Body of pancreas (tissue), 4 donors: ENCODE measurements at regions not wholly inside any gene's neighbourhood (a gene's known extent, or its start where the extent isn't known, plus 50 kb on each side); places are given as distances from the start of the nearest gene placed in this dataset.

Source experiments
- ATAC-seq: fragments of 150-250 bp; one replicate; pipeline ENCODE4 v1.9.1; 2016
- DNase-seq, 4 donors: peaks; one replicate each; pipeline ENCODE4 v3.0.0-alpha.2; 2019
- H3K27ac ChIP-seq, 4 donors: fragments of 200-600 bp; sonication (generic); 1 replicate in 3 of 4; 2 replicates in 1 of 4; pipeline versions ENCODE4 v1.5.1 to v1.6.1; 2016 to 2019; ENCODE audit warnings: mild to moderate bottlenecking in 1 of 4, mixed read lengths in 1 of 4, moderate library complexity in 1 of 4
- H3K27me3 ChIP-seq, 2 donors: fragments of 200-600 bp; sonication (generic); one replicate each; pipeline ENCODE4 v1.6.0; 2016; ENCODE audit warnings: mild to moderate bottlenecking in 1 of 2
- H3K36me3 ChIP-seq, 2 donors: fragments of 200-600 bp; sonication (generic); replicated peaks in 1 of 2; 2 replicates each; pipeline ENCODE4 v1.5.1; 2016; ENCODE audit warnings: low read depth in 2 of 2; ENCODE audit not compliant: insufficient read depth in 1 of 2
- H3K4me1 ChIP-seq: fragments of 200-600 bp; sonication (generic); one replicate; pipeline ENCODE4 v1.6.0; 2016
- H3K4me3 ChIP-seq, 2 donors: fragments of 200-600 bp; sonication (generic); 1 replicate in 1 of 2; 2 replicates in 1 of 2; pipeline ENCODE4 v1.5.1; 2016 to 2019
- H3K9me3 ChIP-seq, 3 donors: fragments of 200-600 bp; sonication (generic); 1 replicate in 2 of 3; 2 replicates in 1 of 3; pipeline ENCODE4 v1.5.1; 2016
- POLR2A ChIP-seq, 3 donors: fragments of 450-650 bp; IDR thresholded peaks; one replicate each; pipeline ENCODE4 v1.6.1; 2016; ENCODE audit warnings: antibody characterized with exemption in 3 of 3, mild to moderate bottlenecking in 2 of 3
- WGBS, 2 donors: methylation state at CpG; one replicate each; pipeline ENCODE4 v1.1.5; 2017; 5-methylcytosine and 5-hydroxymethylcytosine counted together
- intact Hi-C: fragments of 100-400 bp; cut with DNase I; formaldehyde crosslinking; loops from one replicate; pipeline ENCODE4 v1.15.1; 2023
- TF ChIP-seq, protein P1 (sequence below), 7 experiments: fragments of 450-650 bp in 4 of 7; fragments of 200-600 bp in 3 of 7; sonication (generic) in 3 of 7; IDR thresholded peaks; one replicate each; pipeline ENCODE4 v1.5.1; 2016 to 2019; ENCODE audit warnings: antibody characterized with exemption in 7 of 7

DNA sequence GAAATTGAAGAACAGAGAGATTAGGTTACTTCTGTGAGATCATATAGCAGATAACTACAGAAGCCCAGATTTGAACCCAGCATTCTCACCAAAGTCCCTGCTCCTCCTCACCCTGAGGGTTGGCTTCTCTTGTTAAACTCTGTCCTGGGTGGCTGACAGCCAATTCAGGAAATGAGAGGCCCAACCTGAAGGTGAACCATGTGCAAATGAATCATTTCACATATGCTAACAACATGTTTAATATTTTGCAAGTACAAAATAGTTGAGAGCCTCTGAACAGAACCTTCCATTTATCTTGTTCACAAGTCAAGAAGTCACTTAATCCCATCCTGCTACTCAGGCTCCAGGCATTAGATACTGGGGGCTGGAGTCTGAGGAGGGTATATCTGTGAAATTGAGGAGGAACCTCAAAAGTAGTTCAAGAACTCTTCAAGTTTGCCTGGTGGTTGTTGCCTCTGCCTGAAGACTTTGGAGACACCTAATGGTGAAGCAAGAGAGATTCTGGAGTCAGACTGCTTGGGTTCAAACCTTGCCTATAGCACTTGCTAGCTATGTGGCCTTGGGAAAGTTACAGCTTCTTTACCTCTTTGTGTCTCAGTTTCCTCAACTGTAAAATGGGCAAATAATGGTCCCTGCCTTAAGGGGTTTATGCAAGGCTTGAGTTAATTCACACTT, 564.0 kb downstream of the PSAT1 start:
- no peak for DNase-seq
- H3K27me3 ChIP-seq, result no peaks in the 10 kb centered on the region
- H3K36me3 ChIP-seq, result no peaks in the 10 kb centered on the region
- H3K27ac ChIP-seq, result no peak overlapping the region
- TF ChIP-seq, protein P1, sequence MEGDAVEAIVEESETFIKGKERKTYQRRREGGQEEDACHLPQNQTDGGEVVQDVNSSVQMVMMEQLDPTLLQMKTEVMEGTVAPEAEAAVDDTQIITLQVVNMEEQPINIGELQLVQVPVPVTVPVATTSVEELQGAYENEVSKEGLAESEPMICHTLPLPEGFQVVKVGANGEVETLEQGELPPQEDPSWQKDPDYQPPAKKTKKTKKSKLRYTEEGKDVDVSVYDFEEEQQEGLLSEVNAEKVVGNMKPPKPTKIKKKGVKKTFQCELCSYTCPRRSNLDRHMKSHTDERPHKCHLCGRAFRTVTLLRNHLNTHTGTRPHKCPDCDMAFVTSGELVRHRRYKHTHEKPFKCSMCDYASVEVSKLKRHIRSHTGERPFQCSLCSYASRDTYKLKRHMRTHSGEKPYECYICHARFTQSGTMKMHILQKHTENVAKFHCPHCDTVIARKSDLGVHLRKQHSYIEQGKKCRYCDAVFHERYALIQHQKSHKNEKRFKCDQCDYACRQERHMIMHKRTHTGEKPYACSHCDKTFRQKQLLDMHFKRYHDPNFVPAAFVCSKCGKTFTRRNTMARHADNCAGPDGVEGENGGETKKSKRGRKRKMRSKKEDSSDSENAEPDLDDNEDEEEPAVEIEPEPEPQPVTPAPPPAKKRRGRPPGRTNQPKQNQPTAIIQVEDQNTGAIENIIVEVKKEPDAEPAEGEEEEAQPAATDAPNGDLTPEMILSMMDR (IDR thresholded peaks at IDR 0.05), result no peak
- no peak for TF ChIP-seq POLR2A (IDR thresholded peaks at IDR 0.05)
- intact Hi-C loops, result no loop called here
- H3K4me1 ChIP-seq, result no peaks in the 10 kb centered on the region
- no peak overlapping the region for H3K4me3 ChIP-seq
- H3K9me3 ChIP-seq, result no peaks in the 10 kb centered on the region
- no peak for ATAC-seq

DNA sequence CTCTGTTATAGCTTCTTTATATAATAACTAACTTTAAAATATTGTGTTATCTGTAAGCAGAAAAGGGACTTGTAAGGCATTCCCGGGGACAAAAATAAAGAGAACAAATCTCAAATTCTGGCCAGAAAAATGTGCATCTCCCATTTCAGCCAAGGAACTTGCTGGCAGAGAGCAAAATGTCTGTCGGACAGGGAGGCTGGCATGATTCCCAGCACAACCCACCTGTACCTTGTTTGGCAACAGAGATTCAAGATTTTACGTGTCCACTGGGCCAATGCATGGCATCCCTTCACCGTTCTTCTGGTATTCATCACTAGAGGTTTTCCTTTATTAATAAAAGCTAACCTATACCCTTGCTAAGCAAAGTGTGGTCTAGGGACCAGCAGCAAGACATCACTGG, 566.6 kb downstream of the PSAT1 start:
- intact Hi-C loops, result no loop called here
- Histone ChIP-seq H3K27ac (no peak overlapping the region), H3K36me3 (no peaks in the 10 kb centered on the region), H3K9me3 (no peaks in the 10 kb centered on the region), H3K4me3 (no peak overlapping the region), H3K27me3 (no peaks in the 10 kb centered on the region), H3K4me1 (no peaks in the 10 kb centered on the region)
- ATAC-seq (no peak), DNase-seq (no peak)
- 38 to 59% methylated on average over 4 of the region's 4 CpGs for WGBS, 2 donors
- TF ChIP-seq, protein P1 (IDR thresholded peaks at IDR 0.05), result no peak
- TF ChIP-seq POLR2A (IDR thresholded peaks at IDR 0.05), result no peak

GRCh38 chr9:78865737-78866136, 568.8 kb downstream of the PSAT1 start:
- ATAC-seq (no peak), DNase-seq (no peak)
- Histone ChIP-seq H3K4me3 (no peak overlapping the region), H3K27me3 (no peaks in the 10 kb centered on the region), H3K36me3 (no peaks in the 10 kb centered on the region), H3K4me1 (no peaks in the 10 kb centered on the region), H3K9me3 (no peaks in the 10 kb centered on the region), H3K27ac (no peak overlapping the region)
- TF ChIP-seq, protein P1 (IDR thresholded peaks at IDR 0.05), result no peak
- no peak for TF ChIP-seq POLR2A (IDR thresholded peaks at IDR 0.05)
- WGBS, 2 donors, result 62 to 75% methylated on average over 2 of the region's 2 CpGs
- intact Hi-C loops, result no loop called here

GRCh38 chr9:78866207-78867132, 569.5 kb downstream of the PSAT1 start:
- Histone ChIP-seq H3K9me3 (no peaks in the 10 kb centered on the region), H3K27me3 (no peaks in the 10 kb centered on the region), H3K4me1 (peaks cover 4% of the 10 kb centered on the region), H3K36me3 (no peaks in the 10 kb centered on the region), H3K4me3 (no peak overlapping the region), H3K27ac (no peak overlapping the region)
- intact Hi-C loops, result no loop called here
- no peak for DNase-seq
- no peak for ATAC-seq
- 67 to 78% methylated on average over 6 of the region's 6 CpGs for WGBS, 2 donors
- TF ChIP-seq, protein P1 (IDR thresholded peaks at IDR 0.05), result no peak
- no peak for TF ChIP-seq POLR2A (IDR thresholded peaks at IDR 0.05)
